K562 (cell line): ENCODE measurements at regions not wholly inside any gene's neighbourhood (a gene's known extent, or its start where the extent isn't known, plus 50 kb on each side); places are given as distances from the start of the nearest gene placed in this dataset.

ENCODE experiments used
- ATAC-seq: fragments of 200-7000 bp; cut with Tn5 transposase; 3 replicates; pipeline ENCODE4 v1.9.1; 2020; ENCODE audit warnings: moderate library complexity
- BruUV-seq: library from RNA; stranded (reverse); fragments of 400-500 nt; replicated peaks from 2 replicates; lab custom pipeline; 2021; lab: Mats Ljungman, UMichigan
- CTCF ChIA-PET: fragments of 300-600 bp; formaldehyde crosslinking; extraction: SDS; loops from one replicate; lab custom pipeline; 2021; ENCODE audit warnings: low intra/inter-chr PET ratio; lab: Yijun Ruan, JAX
- POLR2A ChIA-PET: fragments of 300-600, 350-650 bp; sonication (Branson Sonifier 250); formaldehyde crosslinking; extraction: SDS; loops from one replicate; lab custom pipeline; 2021; ENCODE audit warnings: antibody characterized with exemption, inconsistent platforms; lab: Yijun Ruan, JAX
- DNase-seq, 4 experiments: peaks; one replicate each; pipeline versions ENCODE4 v3.0.0 to v3.0.0-alpha.2; 2011 to 2018; ENCODE audit warnings: low spot score in 3 of 4, mixed read lengths in 3 of 4; ENCODE audit errors: extremely low read depth in 1 of 4
- FAIRE-seq: peaks from 2 replicates; lab custom pipeline; 2011; peaks lifted over from hg19 to GRCh38; lab: Jason Lieb, UNC
- H2AFZ ChIP-seq: 2 replicates; pipeline ENCODE4 v1.6.0; 2011; ENCODE audit warnings: low read depth, low read length, control low read depth, inconsistent platforms
- H3K27ac ChIP-seq: fragments of 200-600 bp; 3 replicates; pipeline ENCODE4 v1.8.0; 2011; ENCODE audit warnings: low read depth, mild to moderate bottlenecking, control low read depth, inconsistent platforms, low read length, moderate library complexity, mixed read lengths; ENCODE audit errors: extremely low read depth
- H3K27me3 ChIP-seq, 2 experiments: fragments of 300-600 bp in 1 of 2; 2 replicates in 1 of 2; 3 replicates in 1 of 2; pipeline versions ENCODE4 v1.6.0 to v1.8.0; 2011; ENCODE audit warnings: inconsistent platforms in 2 of 2, low read length in 2 of 2, mild to moderate bottlenecking in 1 of 2, mixed read lengths in 1 of 2, moderate library complexity in 1 of 2; ENCODE audit not compliant: control insufficient read depth in 2 of 2, insufficient read depth in 2 of 2
- H3K36me3 ChIP-seq: fragments of 300-600 bp; 3 replicates; pipeline ENCODE4 v1.8.0; 2011; ENCODE audit warnings: mild to moderate bottlenecking, low read length, inconsistent platforms; ENCODE audit not compliant: control insufficient read depth, insufficient read depth
- H3K4me1 ChIP-seq, 2 experiments: fragments of 200-600 bp in 1 of 2; replicated peaks in 1 of 2; 2 replicates in 1 of 2; 3 replicates in 1 of 2; pipeline versions ENCODE4 v1.5.1 to v1.8.0; 2011; ENCODE audit warnings: inconsistent platforms in 2 of 2, low read length in 2 of 2, mild to moderate bottlenecking in 1 of 2, mixed read lengths in 1 of 2, moderate library complexity in 1 of 2; ENCODE audit not compliant: control insufficient read depth in 2 of 2, insufficient read depth in 2 of 2
- H3K4me2 ChIP-seq: 2 replicates; pipeline ENCODE4 v1.6.1; 2011; ENCODE audit warnings: low read length, control low read depth, inconsistent platforms, mixed read lengths; ENCODE audit not compliant: insufficient read depth
- H3K4me3 ChIP-seq: fragments of 200-600 bp; sonication (generic), shearing (Covaris generic); 2 replicates; pipeline ENCODE4 v1.5.1; 2016; ENCODE audit warnings: control low read depth, inconsistent platforms
- H3K79me2 ChIP-seq: fragments of 200-600 bp; 3 replicates; pipeline ENCODE4 v1.8.0; 2011; ENCODE audit warnings: low read length, inconsistent platforms; ENCODE audit not compliant: control insufficient read depth, insufficient read depth
- H3K9ac ChIP-seq, 2 experiments: 2 replicates each; pipeline versions ENCODE4 v1.6.0 to v1.6.1; 2011; ENCODE audit warnings: low read depth in 2 of 2, low read length in 2 of 2, control low read depth in 1 of 2, inconsistent platforms in 1 of 2, mild to moderate bottlenecking in 1 of 2, mixed read lengths in 1 of 2; ENCODE audit not compliant: insufficient read depth in 1 of 2
- H3K9me1 ChIP-seq: one replicate; pipeline ENCODE4 v1.6.0; 2011; ENCODE audit warnings: inconsistent platforms, mild to moderate bottlenecking, low read length, moderate library complexity; ENCODE audit not compliant: control insufficient read depth, insufficient read depth
- H3K9me3 ChIP-seq: replicated peaks from 2 replicates; pipeline ENCODE4 v1.5.1; 2011; ENCODE audit warnings: low read depth, low read length, inconsistent platforms; ENCODE audit not compliant: control insufficient read depth, insufficient read depth
- H4K20me1 ChIP-seq: replicated peaks from 2 replicates; pipeline ENCODE4 v1.6.1; 2011; ENCODE audit warnings: low read length, inconsistent platforms, mixed read lengths; ENCODE audit not compliant: control insufficient read depth, insufficient read depth
- BHLHE40 ChIP-seq: IDR thresholded peaks from 2 replicates; pipeline ENCODE4 v1.6.1; 2011; ENCODE audit warnings: low read length, improper control_type of control experiment
- C11orf30 ChIP-seq: fragments of 450-650 bp; IDR thresholded peaks from 2 replicates; pipeline ENCODE4 v1.6.1; 2016; ENCODE audit warnings: low read depth, mild to moderate bottlenecking
- CCNT2 ChIP-seq: IDR thresholded peaks from 2 replicates; pipeline ENCODE4 v1.6.1; 2011; ENCODE audit warnings: borderline replicate concordance, low read depth, mild to moderate bottlenecking, moderate library complexity, mixed read lengths, low read length; ENCODE audit not compliant: insufficient read length; ENCODE audit errors: extremely low read depth
- JUN ChIP-seq, 2 experiments: sonication (generic) in 1 of 2; formaldehyde crosslinking in 1 of 2; IDR thresholded peaks; 2 replicates each; pipeline versions ENCODE4 v1.6.1 to v1.8.0; 2012 to 2022; ENCODE audit warnings: borderline replicate concordance in 2 of 2, mild to moderate bottlenecking in 2 of 2, improper control_type of control experiment in 1 of 2, low read depth in 1 of 2, low read length in 1 of 2, missing genetic modification reagents in 1 of 2
- JUND ChIP-seq, 2 experiments: IDR thresholded peaks; 2 replicates in 1 of 2; 3 replicates in 1 of 2; pipeline ENCODE4 v1.6.1; 2011; ENCODE audit warnings: borderline replicate concordance in 2 of 2, low read depth in 2 of 2, low read length in 2 of 2, improper control_type of control experiment in 1 of 2, missing biosample characterization in 1 of 2, missing genetic modification characterization in 1 of 2, missing genetic modification reagents in 1 of 2
- MAZ ChIP-seq, 2 experiments: fragments of 450-650 bp in 1 of 2; sonication (generic) in 1 of 2; formaldehyde crosslinking; IDR thresholded peaks in 1 of 2; conservative IDR thresholded peaks in 1 of 2; 2 replicates each; pipeline versions ENCODE4 v1.4.0 to v1.5.0; 2020; ENCODE audit warnings: mild to moderate bottlenecking in 1 of 2, missing genetic modification reagents in 1 of 2
- NFATC3 ChIP-seq: fragments of 450-650 bp; IDR thresholded peaks from 2 replicates; pipeline ENCODE4 v1.6.1; 2017; ENCODE audit warnings: mild to moderate bottlenecking
- NFE2 ChIP-seq: IDR thresholded peaks from 2 replicates; pipeline ENCODE4 v1.6.1; 2014; ENCODE audit warnings: antibody characterized with exemption, low read depth
- RCOR1 ChIP-seq, 2 experiments: IDR thresholded peaks; 2 replicates each; pipeline ENCODE4 v1.6.1; 2012; ENCODE audit warnings: low read depth in 2 of 2, low read length in 2 of 2, borderline replicate concordance in 1 of 2, improper control_type of control experiment in 1 of 2
- SMARCA4 ChIP-seq: fragments of 450-650 bp; IDR thresholded peaks from 2 replicates; pipeline ENCODE4 v1.6.1; 2016
- SMARCE1 ChIP-seq: fragments of 450-650 bp; IDR thresholded peaks from 2 replicates; pipeline ENCODE4 v1.7.1; 2016; ENCODE audit warnings: mild to moderate bottlenecking
- TEAD1 ChIP-seq, 2 experiments: fragments of 450-650 bp in 1 of 2; sonication (generic) in 1 of 2; formaldehyde crosslinking; IDR thresholded peaks; 2 replicates each; pipeline versions ENCODE4 v1.4.0 to v1.8.0; 2020 to 2022; ENCODE audit warnings: mild to moderate bottlenecking in 2 of 2, missing genetic modification reagents in 1 of 2
- THAP12 ChIP-seq: fragments of 250-450 bp; sonication (Bioruptor Pico); IDR thresholded peaks from 2 replicates; pipeline ENCODE4 v1.9.0; 2021; ENCODE audit warnings: mild to moderate bottlenecking, inconsistent platforms
- WGBS: fragments of 100-300 bp; shearing (Covaris generic); methylation state at CpG from one replicate; pipeline ENCODE4 v1.1.6; 2016; ENCODE audit warnings: low coverage, mixed read lengths; ENCODE audit not compliant: insufficient coverage; ENCODE audit errors: missing lambda C conversion rate; 5-methylcytosine and 5-hydroxymethylcytosine counted together
- in situ Hi-C: fragments of 300-500 bp; cut with MboI; formaldehyde crosslinking; loops from 4 replicates; pipeline ENCODE4 v1.15.0; 2018; ENCODE audit warnings: inconsistent platforms, mixed read lengths
- intact Hi-C: fragments of 100-400 bp; cut with micrococcal nuclease; formaldehyde crosslinking; loops from 2 replicates; pipeline ENCODE4 v1.14.2; 2022
- TF ChIP-seq, protein P1 (sequence below): fragments of 250-450 bp; sonication (Bioruptor Pico); IDR thresholded peaks from 2 replicates; pipeline ENCODE4 v1.5.0; 2022; ENCODE audit warnings: mild to moderate bottlenecking

DNA sequence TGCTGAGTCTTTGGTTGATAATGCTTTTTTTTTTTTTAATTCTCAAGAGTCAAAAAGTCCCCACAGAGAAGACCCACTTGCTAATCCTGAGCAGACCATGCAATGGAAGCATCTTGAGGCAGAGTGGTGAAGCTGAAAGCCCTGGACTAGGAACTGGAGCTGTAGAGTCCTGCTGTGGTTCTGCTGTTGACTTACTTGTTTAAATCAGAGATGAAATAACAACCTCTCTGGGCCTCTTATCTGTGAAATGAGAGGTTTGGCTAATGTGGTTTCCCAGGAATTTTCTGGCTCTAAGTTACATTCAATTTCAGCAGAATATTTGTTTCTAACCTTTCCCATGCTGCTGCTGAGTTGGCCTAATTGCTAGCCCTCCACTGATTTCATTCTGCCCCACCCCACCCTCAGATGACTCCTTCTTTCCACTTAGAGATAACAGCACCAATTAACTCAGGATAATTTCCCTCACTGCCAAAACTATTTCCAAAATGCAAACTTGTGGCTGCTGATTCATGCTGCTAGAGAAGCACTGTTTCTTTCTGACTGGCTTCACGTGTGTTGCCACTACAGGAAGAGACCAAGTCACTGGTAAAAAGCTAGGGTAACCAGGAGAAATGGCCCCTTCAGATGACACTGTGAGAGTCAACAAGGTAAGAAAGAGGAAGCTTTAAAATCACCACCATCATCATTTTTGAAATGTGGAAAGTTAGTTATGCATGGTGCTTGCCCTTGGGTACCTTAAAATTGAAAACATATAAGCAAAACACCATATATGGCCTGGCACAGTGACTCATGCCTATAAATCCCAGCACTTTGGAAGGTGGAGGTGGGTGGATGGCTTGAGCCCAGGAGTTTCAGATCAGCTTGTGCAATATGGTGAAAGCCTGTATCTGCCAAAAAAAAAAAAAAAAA lies 326.4 kb downstream of the DCHS2 start:
- in situ Hi-C loops: no loop called here
- no peaks in the 10 kb centered on the region for H3K9me1 ChIP-seq
- no peaks in the 10 kb centered on the region for H4K20me1 ChIP-seq
- no peaks in the 10 kb centered on the region for H3K9me3 ChIP-seq
- H2AFZ ChIP-seq: no peak overlapping the region
- no peak overlapping the region for H3K27ac ChIP-seq
- no TSS peak for BruUV-seq
- WGBS: 0% methylated on average over 1 of the region's 1 CpG
- 0 out of 5 replicates have a peak, but pooled peaks cover 0 to 2% of the 10 kb centered on the region in 2 experiments for H3K27me3 ChIP-seq
- FAIRE-seq (no peak), ATAC-seq (no peak; the same call in 2 of the 3 replicates), DNase-seq (peak in 1 of 4 experiments; percentile 5)
- no peaks in the 10 kb centered on the region; a peak in 1 of 5 replicates for H3K4me1 ChIP-seq
- H3K36me3 ChIP-seq: no peaks in the 10 kb centered on the region
- H3K79me2 ChIP-seq: no peaks in the 10 kb centered on the region
- no peak overlapping the region for H3K4me2 ChIP-seq
- ChIA-PET POLR2A (no interaction called here), CTCF (no interaction called here)
- intact Hi-C loops: no loop called here
- H3K9ac ChIP-seq: no peak overlapping the region
- H3K4me3 ChIP-seq: no peak overlapping the region
- TF ChIP-seq, protein P1, sequence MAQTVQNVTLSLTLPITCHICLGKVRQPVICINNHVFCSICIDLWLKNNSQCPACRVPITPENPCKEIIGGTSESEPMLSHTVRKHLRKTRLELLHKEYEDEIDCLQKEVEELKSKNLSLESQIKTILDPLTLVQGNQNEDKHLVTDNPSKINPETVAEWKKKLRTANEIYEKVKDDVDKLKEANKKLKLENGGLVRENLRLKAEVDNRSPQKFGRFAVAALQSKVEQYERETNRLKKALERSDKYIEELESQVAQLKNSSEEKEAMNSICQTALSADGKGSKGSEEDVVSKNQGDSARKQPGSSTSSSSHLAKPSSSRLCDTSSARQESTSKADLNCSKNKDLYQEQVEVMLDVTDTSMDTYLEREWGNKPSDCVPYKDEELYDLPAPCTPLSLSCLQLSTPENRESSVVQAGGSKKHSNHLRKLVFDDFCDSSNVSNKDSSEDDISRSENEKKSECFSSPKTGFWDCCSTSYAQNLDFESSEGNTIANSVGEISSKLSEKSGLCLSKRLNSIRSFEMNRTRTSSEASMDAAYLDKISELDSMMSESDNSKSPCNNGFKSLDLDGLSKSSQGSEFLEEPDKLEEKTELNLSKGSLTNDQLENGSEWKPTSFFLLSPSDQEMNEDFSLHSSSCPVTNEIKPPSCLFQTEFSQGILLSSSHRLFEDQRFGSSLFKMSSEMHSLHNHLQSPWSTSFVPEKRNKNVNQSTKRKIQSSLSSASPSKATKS (CRISPR knock-in tag): no peak
- TF ChIP-seq TEAD1 (CRISPR knock-in tag; IDR thresholded peaks at IDR 0.05): 0 out of 4 replicates have a peak, but pooled peaks of 1 of the 2 experiments have one; percentile 26
- peak; percentile 52 for TF ChIP-seq NFE2
- peak; percentile 71; the same call in 1 of the 2 replicates for TF ChIP-seq JUND (IDR thresholded peaks at IDR 0.05; ENCODE audit: borderline replicate concordance, low read depth, low read length)
- TF ChIP-seq JUND (tag; IDR thresholded peaks at IDR 0.05; ENCODE audit: borderline replicate concordance, low read depth, low read length): peak; percentile 88; the same call in 2 of the 3 replicates
- TF ChIP-seq C11orf30: peak; percentile 57
- TF ChIP-seq THAP12 (CRISPR knock-in tag): no peak
- peak; percentile 69; the same call in 1 of the 2 replicates for TF ChIP-seq NFATC3
- TF ChIP-seq SMARCE1: peak; percentile 56; the same call in 1 of the 2 replicates
- TF ChIP-seq RCOR1 (IDR thresholded peaks at IDR 0.05; ENCODE audit: borderline replicate concordance in 1 of 2, low read depth in 2 of 2, low read length in 2 of 2): peak in 1 of 2 experiments; percentile 23; a peak in 1 of 4 replicates
- peak; percentile 19; the same call in 1 of the 2 replicates for TF ChIP-seq SMARCA4
- TF ChIP-seq CCNT2: peak; percentile 36
- TF ChIP-seq BHLHE40: peak; percentile 4; the same call in 1 of the 2 replicates
- 0 out of 4 replicates have a peak, but pooled peaks of 1 of the 2 experiments have one; percentile 47 for TF ChIP-seq MAZ (CRISPR knock-in tag; conservative IDR thresholded peaks at IDR 0.05 in 1 of 2, IDR thresholded peaks at IDR 0.05 in 1 of 2)
- peak; percentile 48; the same call in 1 of the 2 replicates for TF ChIP-seq JUN (IDR thresholded peaks at IDR 0.05; ENCODE audit: borderline replicate concordance, low read depth, low read length)
- TF ChIP-seq JUN (CRISPR knock-in tag; IDR thresholded peaks at IDR 0.05; ENCODE audit: borderline replicate concordance): no peak
